Activated CD8-positive, alpha-beta memory T cell treated with anti-CD3 and anti-CD28 coated beads for 1 hour (primary cell): ENCODE measurements at regions not wholly inside any gene's neighbourhood (a gene's known extent, or its start where the extent isn't known, plus 50 kb on each side); places are given as distances from the start of the nearest gene placed in this dataset.
"Not testable (repeated sequence)": the region's sequence is repeated elsewhere in the genome, so short reads cannot be mapped to it uniquely, and the experiment has no call there.

Experiments
- DNase-seq, 2 donors: peaks; one replicate each; pipeline ENCODE4 v3.0.0-alpha.2; 2020; ENCODE audit warnings: low read depth in 1 of 2; ENCODE audit errors: extremely low read depth in 1 of 2

- no peak for DNase-seq
Observed at GRCh38 chr6:168863467-168863866, 390.2 kb downstream of the THBS2 start.

- no peak for DNase-seq
Observed at GRCh38 chr6:168862346-168862980, 391.2 kb downstream of the THBS2 start.

GRCh38 chr6:168860987-168861386 is 392.7 kb downstream of the THBS2 start:
- no peak for DNase-seq

- DNase-seq = no peak
Observed at GRCh38 chr6:168860341-168860740, 393.3 kb downstream of the THBS2 start.

- DNase-seq = no peak
Observed at GRCh38 chr6:168858926-168859325, 394.7 kb downstream of the THBS2 start.

GRCh38 chr6:168856914-168857313 is 396.7 kb downstream of the THBS2 start:
- DNase-seq = no peak

- DNase-seq = no peak
Observed at GRCh38 chr6:168852376-168852884, 401.2 kb downstream of the THBS2 start.

- no peak for DNase-seq
Observed at GRCh38 chr6:168851460-168852375, 401.9 kb downstream of the THBS2 start.

- DNase-seq = not testable (repeated sequence)
Observed at GRCh38 chr6:168850027-168850736, 403.5 kb downstream of the THBS2 start.

- DNase-seq = no peak
Observed at GRCh38 chr6:168849459-168849858, 404.2 kb downstream of the THBS2 start.

- no peak for DNase-seq
Observed at GRCh38 chr6:168848797-168849196, 404.8 kb downstream of the THBS2 start.

GRCh38 chr6:168844821-168845609 is 404.0 kb downstream of the SMOC2 start:
- DNase-seq = no peak

GRCh38 chr6:168842632-168843212 is 401.7 kb downstream of the SMOC2 start:
- not testable (repeated sequence) for DNase-seq

GRCh38 chr6:168841609-168842278 is 400.8 kb downstream of the SMOC2 start:
- DNase-seq = no peak

GRCh38 chr6:168840932-168841331 is 399.9 kb downstream of the SMOC2 start:
- DNase-seq = not testable (repeated sequence)

- not testable (repeated sequence) for DNase-seq
Observed at GRCh38 chr6:168840299-168840698, 399.3 kb downstream of the SMOC2 start.

- no peak for DNase-seq
Observed at GRCh38 chr6:168838037-168838399, 397.0 kb downstream of the SMOC2 start.

GRCh38 chr6:168837254-168838036 is 396.5 kb downstream of the SMOC2 start:
- DNase-seq = no peak

- no peak for DNase-seq
Observed at GRCh38 chr6:168835991-168836390, 395.0 kb downstream of the SMOC2 start.
